ENCODE measurements at regions not wholly inside any gene's neighbourhood (a gene's known extent, or its start where the extent isn't known, plus 50 kb on each side); places are given as distances from the start of the nearest gene placed in this dataset.
A peak's percentile ranks its signal among the peaks of the same experiment; 100 is the strongest.

DNA sequence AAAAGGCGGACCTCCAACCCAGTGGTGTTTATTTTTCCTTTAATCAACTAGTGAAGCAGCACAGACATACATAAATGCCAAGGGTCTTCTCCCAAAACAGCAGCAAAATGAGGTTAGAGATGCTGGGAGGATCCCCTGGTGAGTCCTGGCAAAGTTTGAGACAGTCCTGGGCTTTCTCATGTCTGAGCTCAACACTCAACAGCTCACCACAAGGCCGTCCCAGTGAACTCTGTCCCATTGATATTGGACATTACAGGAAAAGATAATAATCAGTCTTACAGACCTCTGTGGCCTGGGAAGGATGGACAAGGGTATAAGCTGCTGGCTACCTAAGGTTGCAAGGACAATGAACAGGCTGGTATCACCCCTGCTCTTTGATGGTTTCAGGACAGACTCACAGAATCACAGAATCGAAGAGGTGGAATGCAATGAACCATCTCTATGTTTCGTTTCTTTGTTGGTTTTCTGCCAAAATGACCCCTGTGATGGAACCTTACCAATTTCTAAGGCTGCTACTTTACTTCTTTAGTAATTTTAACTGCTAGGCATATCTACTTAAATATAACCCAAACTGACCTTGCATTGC, 551.8 kb downstream of the RAB28 start (continued):
- TF ChIP-seq, protein P1, sequence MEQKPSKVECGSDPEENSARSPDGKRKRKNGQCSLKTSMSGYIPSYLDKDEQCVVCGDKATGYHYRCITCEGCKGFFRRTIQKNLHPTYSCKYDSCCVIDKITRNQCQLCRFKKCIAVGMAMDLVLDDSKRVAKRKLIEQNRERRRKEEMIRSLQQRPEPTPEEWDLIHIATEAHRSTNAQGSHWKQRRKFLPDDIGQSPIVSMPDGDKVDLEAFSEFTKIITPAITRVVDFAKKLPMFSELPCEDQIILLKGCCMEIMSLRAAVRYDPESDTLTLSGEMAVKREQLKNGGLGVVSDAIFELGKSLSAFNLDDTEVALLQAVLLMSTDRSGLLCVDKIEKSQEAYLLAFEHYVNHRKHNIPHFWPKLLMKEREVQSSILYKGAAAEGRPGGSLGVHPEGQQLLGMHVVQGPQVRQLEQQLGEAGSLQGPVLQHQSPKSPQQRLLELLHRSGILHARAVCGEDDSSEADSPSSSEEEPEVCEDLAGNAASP (CRISPR knock-in tag; IDR thresholded peaks at IDR 0.05; ENCODE audit: borderline replicate concordance): no peak

DNA sequence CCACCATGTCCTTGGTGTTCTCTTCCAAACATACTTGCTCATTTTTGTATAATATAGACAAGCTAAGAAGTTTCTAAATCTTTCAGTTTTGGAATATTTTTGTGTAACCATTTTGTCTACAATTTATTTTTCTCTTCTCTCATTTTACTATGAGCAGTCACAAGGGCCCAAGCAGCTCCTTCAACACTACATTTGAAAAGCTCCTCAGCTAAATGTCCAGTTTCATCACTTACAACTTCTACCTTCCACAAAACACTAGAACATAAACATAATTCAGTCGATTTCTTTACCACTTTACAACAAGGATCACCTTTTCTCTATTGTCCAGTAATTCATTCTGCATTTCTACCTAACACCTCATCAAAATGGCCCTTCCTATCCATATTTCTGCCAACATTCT, 554.4 kb downstream of the RAB28 start:
- FAIRE-seq (no peak), ATAC-seq (no peak), DNase-seq (ENCODE audit: low spot score) (no peak)
- H3K27me3 ChIP-seq (ENCODE audit: control insufficient read depth in 1 of 2, insufficient read depth in 2 of 2, low read length in 2 of 2): no peaks in the 10 kb centered on the region
- no peak overlapping the region for H3K4me3 ChIP-seq (replicated peaks in 1 of 3; ENCODE audit: insufficient read depth in 1 of 3, low read depth in 2 of 3, low read length in 3 of 3)
- peaks cover 12% of the 10 kb centered on the region; the same call in 1 of the 2 replicates for H3K9me3 ChIP-seq (ENCODE audit: low read length)
- no TSS peak for BruUV-seq (replicated peaks)
- no peaks in the 10 kb centered on the region for H4K20me1 ChIP-seq (ENCODE audit: insufficient read depth, low read length)
- no peaks in the 10 kb centered on the region for H3K79me2 ChIP-seq (ENCODE audit: insufficient read depth, low read length)
- 90% methylated on average over 1 of the region's 1 CpG for WGBS (ENCODE audit: low lambda C conversion rate)
- peaks cover 63% of the 10 kb centered on the region for H3K4me1 ChIP-seq (ENCODE audit: insufficient read depth, low read length)
- TF ChIP-seq SP140L (CRISPR knock-in tag; IDR thresholded peaks at IDR 0.05; ENCODE audit: borderline replicate concordance) (no peak), PHF8 (CRISPR knock-in tag; IDR thresholded peaks at IDR 0.05) (no peak), ZBTB1 (CRISPR knock-in tag; IDR thresholded peaks at IDR 0.05; ENCODE audit: borderline replicate concordance) (no peak), KDM3A (CRISPR knock-in tag; IDR thresholded peaks at IDR 0.05; ENCODE audit: low read depth) (no peak), ZNF256 (CRISPR knock-in tag; conservative IDR thresholded peaks at IDR 0.05) (peak; percentile 99)
- TF ChIP-seq, protein P2, sequence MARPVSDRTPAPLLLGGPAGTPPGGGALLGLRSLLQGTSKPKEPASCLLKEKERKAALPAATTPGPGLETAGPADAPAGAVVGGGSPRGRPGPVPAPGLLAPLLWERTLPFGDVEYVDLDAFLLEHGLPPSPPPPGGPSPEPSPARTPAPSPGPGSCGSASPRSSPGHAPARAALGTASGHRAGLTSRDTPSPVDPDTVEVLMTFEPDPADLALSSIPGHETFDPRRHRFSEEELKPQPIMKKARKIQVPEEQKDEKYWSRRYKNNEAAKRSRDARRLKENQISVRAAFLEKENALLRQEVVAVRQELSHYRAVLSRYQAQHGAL (CRISPR knock-in tag; IDR thresholded peaks at IDR 0.05; ENCODE audit: not compliant biosample characterization): no peak
- intact Hi-C loops (cut with micrococcal nuclease; ENCODE audit: unreplicated experiment) (loop anchor here (10.0 kb wide), 1 partner anchor 555 kb away; the partner anchor contains the start of gene RAB28), in situ Hi-C loops (cut with HindIII; ENCODE audit: extremely low pct_ligation_motif_present, low pct_unique_long_range_greater_than_20kb) (no loop called here)
- H3K27ac ChIP-seq (ENCODE audit: extremely low read length, insufficient read depth, low read length): no peak overlapping the region
- no peak overlapping the region for H2AFZ ChIP-seq (ENCODE audit: low read length)
- ChIA-PET POLR2A (no interaction called here), CTCF (ENCODE audit: low intra/inter-chr PET ratio, low total read pairs) (no interaction called here)
- no peak overlapping the region for H3K9ac ChIP-seq (ENCODE audit: insufficient read depth, low read depth, low read length)
- no peak overlapping the region for H3K4me2 ChIP-seq (ENCODE audit: low read depth, low read length)
- no peaks in the 10 kb centered on the region for H3K36me3 ChIP-seq (replicated peaks in 1 of 2; ENCODE audit: control insufficient read depth in 1 of 2, insufficient read depth in 2 of 2, low read length in 2 of 2)

Data from HepG2 (cell line).